ENCODE measurements at regions not wholly inside any gene's neighbourhood (a gene's known extent, or its start where the extent isn't known, plus 50 kb on each side); places are given as distances from the start of the nearest gene placed in this dataset.

GRCh38 chr14:71583705-71584104 lies 348.5 kb upstream of the RGS6 start:
- no peaks in the 10 kb centered on the region for H3K9me3 Mint-ChIP-seq
- no peak overlapping the region for H3K27ac Mint-ChIP-seq
- Histone ChIP-seq H3K36me3 (ENCODE audit: insufficient read depth, low read length) (no peaks in the 10 kb centered on the region), H3K4me3 (ENCODE audit: low read length) (no peak overlapping the region), H3K27ac (ENCODE audit: low read depth in 1 of 2, low read length in 2 of 2) (no peak overlapping the region), H3K27me3 (ENCODE audit: control insufficient read depth in 1 of 2, insufficient read depth in 2 of 2, low read length in 2 of 2) (no peaks in the 10 kb centered on the region), H3K9me3 (ENCODE audit: control insufficient read depth in 1 of 2, insufficient read depth in 1 of 2, low read length in 2 of 2) (no peaks in the 10 kb centered on the region), H3K4me1 (ENCODE audit: insufficient read depth, low read length) (no peaks in the 10 kb centered on the region)
- H3K36me3 Mint-ChIP-seq (ENCODE audit: low read depth) = peaks cover 4% of the 10 kb centered on the region
- ChIA-PET POLR2A (no interaction called here), CTCF (no interaction called here)
- intact Hi-C loops (cut with DNase I, micrococcal nuclease) = no loop called here
- DNase-seq (no peak), ATAC-seq (ENCODE audit: poor library complexity) (no peak)
- no peak for TF ChIP-seq CTCF (IDR thresholded peaks at IDR 0.05)
- H3K27me3 Mint-ChIP-seq = no peaks in the 10 kb centered on the region
- H3K4me3 Mint-ChIP-seq = no peak overlapping the region
- H3K4me1 Mint-ChIP-seq (ENCODE audit: low read depth) = peaks cover 19% of the 10 kb centered on the region

- H3K9me3 Mint-ChIP-seq = no peaks in the 10 kb centered on the region
- CTCF ChIA-PET = no interaction called here
- H3K27ac Mint-ChIP-seq = no peak overlapping the region
- H3K4me1 ChIP-seq (ENCODE audit: insufficient read depth, low read length) = no peaks in the 10 kb centered on the region
- intact Hi-C loops (cut with DNase I, micrococcal nuclease) = no loop called here
- no peak overlapping the region for H3K4me3 Mint-ChIP-seq
- H3K27ac ChIP-seq (ENCODE audit: low read depth in 1 of 2, low read length in 2 of 2) = no peak overlapping the region
- TF ChIP-seq CTCF (IDR thresholded peaks at IDR 0.05) = no peak
- no peaks in the 10 kb centered on the region for H3K27me3 Mint-ChIP-seq
- ATAC-seq (ENCODE audit: poor library complexity) (no peak), DNase-seq (no peak)
- peaks cover 5% of the 10 kb centered on the region for H3K36me3 Mint-ChIP-seq (ENCODE audit: low read depth)
- H3K27me3 ChIP-seq (ENCODE audit: control insufficient read depth in 1 of 2, insufficient read depth in 2 of 2, low read length in 2 of 2) = no peaks in the 10 kb centered on the region
- H3K4me3 ChIP-seq (ENCODE audit: low read length) = no peak overlapping the region
- no peaks in the 10 kb centered on the region for H3K9me3 ChIP-seq (ENCODE audit: control insufficient read depth in 1 of 2, insufficient read depth in 1 of 2, low read length in 2 of 2)
- H3K36me3 ChIP-seq (ENCODE audit: insufficient read depth, low read length) = no peaks in the 10 kb centered on the region
- peaks cover 28% of the 10 kb centered on the region for H3K4me1 Mint-ChIP-seq (ENCODE audit: low read depth)
- POLR2A ChIA-PET = no interaction called here
Measured at GRCh38 chr14:71585361-71585760, 346.9 kb upstream of the RGS6 start.

GRCh38 chr14:71586131-71586897 lies 345.9 kb upstream of the RGS6 start:
- no peaks in the 10 kb centered on the region for H3K4me1 ChIP-seq (ENCODE audit: insufficient read depth, low read length)

More at GRCh38 chr14:71586131-71586897, 345.9 kb upstream of the RGS6 start:
- Histone ChIP-seq H3K27me3 (ENCODE audit: control insufficient read depth in 1 of 2, insufficient read depth in 2 of 2, low read length in 2 of 2) (no peaks in the 10 kb centered on the region), H3K9me3 (ENCODE audit: control insufficient read depth in 1 of 2, insufficient read depth in 1 of 2, low read length in 2 of 2) (no peaks in the 10 kb centered on the region), H3K4me3 (ENCODE audit: low read length) (no peak overlapping the region), H3K27ac (ENCODE audit: low read depth in 1 of 2, low read length in 2 of 2) (no peak overlapping the region), H3K36me3 (ENCODE audit: insufficient read depth, low read length) (no peaks in the 10 kb centered on the region)
- no peak for TF ChIP-seq CTCF (IDR thresholded peaks at IDR 0.05)
- no peak overlapping the region for H3K27ac Mint-ChIP-seq
- DNase-seq = no peak
- no peaks in the 10 kb centered on the region for H3K9me3 Mint-ChIP-seq
- no peak overlapping the region for H3K4me3 Mint-ChIP-seq
- intact Hi-C loops (cut with DNase I, micrococcal nuclease) = no loop called here
- H3K27me3 Mint-ChIP-seq = no peaks in the 10 kb centered on the region
- ChIA-PET POLR2A (no interaction called here), CTCF (no interaction called here)
- ATAC-seq (ENCODE audit: poor library complexity) = peak; percentile 14
- H3K36me3 Mint-ChIP-seq (ENCODE audit: low read depth) = peaks cover 5% of the 10 kb centered on the region
- H3K4me1 Mint-ChIP-seq (ENCODE audit: low read depth) = peaks cover 29% of the 10 kb centered on the region
